Kidney epithelial cell (primary cell): ENCODE measurements at regions not wholly inside any gene's neighbourhood (a gene's known extent, or its start where the extent isn't known, plus 50 kb on each side); places are given as distances from the start of the nearest gene placed in this dataset.

Experiments used
- DNase-seq: peaks from one replicate; pipeline ENCODE4 v3.0.0-alpha.2; 2010; ENCODE audit warnings: low read depth
- H3K27me3 ChIP-seq: 2 replicates; pipeline ENCODE4 v1.6.0; 2011; ENCODE audit warnings: low read length; ENCODE audit not compliant: control insufficient read depth, insufficient read depth
- H3K36me3 ChIP-seq: 2 replicates; pipeline ENCODE4 v1.5.1; 2011; ENCODE audit warnings: low read length; ENCODE audit not compliant: control insufficient read depth, insufficient read depth
- H3K4me3 ChIP-seq: 2 replicates; pipeline ENCODE4 v1.5.1; 2011; ENCODE audit warnings: low read depth, mild to moderate bottlenecking, control low read depth, low read length
- CTCF ChIP-seq: IDR thresholded peaks from 2 replicates; pipeline ENCODE4 v1.5.1; 2011; ENCODE audit warnings: mild to moderate bottlenecking, moderate library complexity, low read length, control low read depth, inconsistent platforms; ENCODE audit not compliant: insufficient read depth, poor library complexity, severe bottlenecking

GRCh38 chr13:61013796-61014195 lies 401.9 kb downstream of the PCDH20 start:
- TF ChIP-seq CTCF = no peak
- DNase-seq = no peak
- no peaks in the 10 kb centered on the region for H3K27me3 ChIP-seq
- H3K4me3 ChIP-seq = no peak overlapping the region
- H3K36me3 ChIP-seq = no peaks in the 10 kb centered on the region

- H3K4me3 ChIP-seq = no peak overlapping the region
- DNase-seq = no peak
- H3K36me3 ChIP-seq = no peaks in the 10 kb centered on the region
- TF ChIP-seq CTCF = no peak
- H3K27me3 ChIP-seq = no peaks in the 10 kb centered on the region
Observed at GRCh38 chr13:61010358-61010757, 405.3 kb downstream of the PCDH20 start.

DNA sequence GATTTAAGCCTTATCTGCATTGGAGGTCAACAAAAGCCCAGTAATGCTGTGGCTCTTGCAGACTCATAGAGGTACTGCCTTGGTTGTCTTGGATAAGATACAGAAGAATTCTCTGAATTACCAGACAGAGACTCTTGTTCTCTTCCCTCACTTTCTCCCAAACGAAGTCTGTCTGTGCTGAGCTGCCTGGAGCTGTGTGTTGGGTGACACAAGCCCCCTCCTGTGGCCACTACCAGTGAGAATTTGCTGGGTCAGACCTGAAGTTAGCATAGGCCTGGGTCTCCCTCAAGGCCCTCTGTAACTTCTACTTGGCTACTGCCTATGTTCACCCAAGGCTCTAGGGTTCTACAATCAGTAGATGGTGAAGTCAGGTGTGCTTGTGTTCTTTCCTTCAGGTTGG lies 413.0 kb downstream of the PCDH20 start:
- TF ChIP-seq CTCF = no peak
- H3K4me3 ChIP-seq = no peak overlapping the region
- no peak for DNase-seq
- H3K36me3 ChIP-seq = no peaks in the 10 kb centered on the region
- H3K27me3 ChIP-seq = no peaks in the 10 kb centered on the region

DNA sequence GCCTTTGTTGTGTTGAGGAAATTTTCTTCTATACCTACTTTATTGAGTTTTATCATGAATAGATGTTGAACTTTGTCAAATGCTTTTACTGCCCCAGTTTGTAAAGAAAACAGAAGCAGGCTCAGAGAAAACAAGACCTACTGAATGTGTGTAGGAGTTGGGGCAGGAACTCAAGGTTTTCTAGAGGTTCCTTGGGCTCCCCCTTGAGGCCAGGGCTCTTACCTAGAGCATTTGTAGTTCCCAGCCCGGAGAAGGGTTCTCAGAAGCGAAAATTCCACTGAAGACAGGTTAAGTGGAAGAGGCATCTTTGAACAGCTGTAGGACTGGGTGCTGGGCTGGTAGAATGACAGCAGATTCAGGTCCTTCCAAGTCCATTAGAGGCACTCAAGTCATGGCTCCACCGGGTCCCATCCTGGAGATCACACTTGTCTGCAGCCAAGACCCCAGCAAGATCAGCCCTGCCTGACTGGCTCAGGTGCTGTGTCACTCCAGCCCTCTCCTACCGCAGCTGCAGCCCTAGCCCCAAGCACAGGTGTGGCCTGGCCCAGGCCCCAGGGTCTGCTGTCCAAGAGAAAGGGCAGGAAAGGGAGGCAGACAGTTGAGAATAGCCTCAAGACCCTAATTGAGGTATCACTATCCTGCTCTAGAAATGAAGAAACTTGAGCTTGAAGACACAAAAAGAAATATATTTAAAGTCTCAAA lies 425.5 kb downstream of the PCDH20 start:
- DNase-seq = no peak
- no peak overlapping the region for H3K4me3 ChIP-seq
- no peaks in the 10 kb centered on the region for H3K36me3 ChIP-seq
- no peaks in the 10 kb centered on the region for H3K27me3 ChIP-seq
- no peak for TF ChIP-seq CTCF

GRCh38 chr13:60986301-60986700 lies 429.3 kb downstream of the PCDH20 start:
- no peak overlapping the region for H3K4me3 ChIP-seq
- H3K27me3 ChIP-seq = no peaks in the 10 kb centered on the region
- no peak for DNase-seq
- TF ChIP-seq CTCF = no peak
- no peaks in the 10 kb centered on the region for H3K36me3 ChIP-seq

GRCh38 chr13:60981407-60981806 lies 434.2 kb downstream of the PCDH20 start:
- Histone ChIP-seq H3K27me3 (no peaks in the 10 kb centered on the region), H3K4me3 (no peak overlapping the region), H3K36me3 (no peaks in the 10 kb centered on the region)
- TF ChIP-seq CTCF = no peak
- no peak for DNase-seq
